ENCODE measurements at regions not wholly inside any gene's neighbourhood (a gene's known extent, or its start where the extent isn't known, plus 50 kb on each side); places are given as distances from the start of the nearest gene placed in this dataset.

- no peak for TF ChIP-seq CTCF (IDR thresholded peaks at IDR 0.05)
- TF ChIP-seq POLR2A (IDR thresholded peaks at IDR 0.05): no peak
- no peak for TF ChIP-seq EP300 (IDR thresholded peaks at IDR 0.05)
These were observed 4800.6 kb upstream of the OR11H1 start for GRCh38 chr22:10727393-10727792.

Data from upper lobe of left lung (tissue), 4 donors.